ENCODE measurements at regions not wholly inside any gene's neighbourhood (a gene's known extent, or its start where the extent isn't known, plus 50 kb on each side); places are given as distances from the start of the nearest gene placed in this dataset.

- TF ChIP-seq RARB (CRISPR knock-in tag; IDR thresholded peaks at IDR 0.05) (no peak), ZFP30 (CRISPR knock-in tag; IDR thresholded peaks at IDR 0.05) (no peak)
Observed at GRCh38 chr9:126085170-126085569, 241.5 kb upstream of the MVB12B start.
